GM12878 (cell line): ENCODE measurements at regions not wholly inside any gene's neighbourhood (a gene's known extent, or its start where the extent isn't known, plus 50 kb on each side); places are given as distances from the start of the nearest gene placed in this dataset.

Experiments
- ATAC-seq: fragments of 200-7000 bp; cut with Tn5 transposase; 3 replicates; pipeline ENCODE4 v1.9.1; 2020; ENCODE audit warnings: mild to moderate bottlenecking, moderate library complexity
- BruUV-seq: library from RNA; stranded (reverse); fragments of 400-500 nt; replicated peaks from 2 replicates; lab custom pipeline; 2021; lab: Mats Ljungman, UMichigan
- CTCF ChIA-PET: fragments of 300-600 bp; sonication (Branson Sonifier 250); formaldehyde crosslinking; extraction: SDS; loops from one replicate; lab custom pipeline; 2021; ENCODE audit warnings: inconsistent platforms; lab: Yijun Ruan, JAX
- POLR2A ChIA-PET: fragments of 350-600 bp; formaldehyde crosslinking; extraction: SDS; loops from one replicate; lab custom pipeline; 2021; ENCODE audit warnings: inconsistent platforms; lab: Charles Lee
- RAD21 ChIA-PET: fragments of 300-600 bp; sonication (Branson Sonifier 250); formaldehyde crosslinking; loops from one replicate; lab custom pipeline; 2023; ENCODE audit warnings: antibody characterized with exemption; ENCODE audit not compliant: unreplicated experiment; lab: Charles Lee
- SMC1A ChIA-PET: fragments of 300-600 bp; sonication (Branson Sonifier 250); formaldehyde crosslinking; loops from one replicate; lab custom pipeline; 2023; ENCODE audit not compliant: unreplicated experiment, uncharacterized antibody; lab: Charles Lee
- DNase-seq: peaks from one replicate; pipeline ENCODE4 v3.0.0-alpha.2; 2011; ENCODE audit warnings: low read depth, low spot score
- FAIRE-seq: peaks from 3 replicates; lab custom pipeline; 2011; peaks lifted over from hg19 to GRCh38; lab: Jason Lieb, UNC
- H2AFZ ChIP-seq: 2 replicates; pipeline ENCODE4 v1.6.0; 2011; ENCODE audit warnings: low read depth, low read length, control low read depth; ENCODE audit not compliant: control insufficient read depth
- H3K27ac ChIP-seq: 2 replicates; pipeline ENCODE4 v1.5.1; 2011; ENCODE audit warnings: control low read depth; ENCODE audit not compliant: control insufficient read depth, insufficient read depth
- H3K27me3 ChIP-seq, 2 experiments: replicated peaks in 1 of 2; 2 replicates each; pipeline versions ENCODE4 v1.6.0 to v1.6.1; 2011; ENCODE audit warnings: low read length in 1 of 2; ENCODE audit not compliant: control insufficient read depth in 2 of 2, insufficient read depth in 2 of 2
- H3K36me3 ChIP-seq, 2 experiments: 2 replicates each; pipeline ENCODE4 v1.5.1; 2011; ENCODE audit warnings: low read length in 1 of 2; ENCODE audit not compliant: control insufficient read depth in 2 of 2, insufficient read depth in 2 of 2
- H3K4me1 ChIP-seq: 2 replicates; pipeline ENCODE4 v1.6.1; 2011; ENCODE audit warnings: mild to moderate bottlenecking, low read length, moderate library complexity, mixed read lengths; ENCODE audit not compliant: control insufficient read depth, insufficient read depth
- H3K4me2 ChIP-seq: 2 replicates; pipeline ENCODE4 v1.6.0; 2011; ENCODE audit warnings: control low read depth; ENCODE audit not compliant: control insufficient read depth, insufficient read depth
- H3K4me3 ChIP-seq: fragments of 200-600 bp; sonication (generic); 2 replicates; pipeline ENCODE4 v1.5.1; 2016
- H3K79me2 ChIP-seq: 2 replicates; pipeline ENCODE4 v1.6.0; 2011; ENCODE audit warnings: low read length; ENCODE audit not compliant: control insufficient read depth, insufficient read depth
- H3K9ac ChIP-seq: 2 replicates; pipeline ENCODE4 v1.8.0; 2011; ENCODE audit warnings: low read length, control low read depth, mixed read lengths; ENCODE audit not compliant: control insufficient read depth, insufficient read depth
- H3K9me3 ChIP-seq: replicated peaks from 3 replicates; pipeline ENCODE4 v1.5.1; 2011; ENCODE audit warnings: mild to moderate bottlenecking, low read length; ENCODE audit not compliant: control insufficient read depth, insufficient read depth
- H4K20me1 ChIP-seq: 2 replicates; pipeline ENCODE4 v1.6.0; 2011; ENCODE audit not compliant: control insufficient read depth, insufficient read depth
- BRCA1 ChIP-seq: IDR thresholded peaks from 2 replicates; pipeline ENCODE4 v1.6.1; 2011; ENCODE audit warnings: low read depth, low read length, improper control_type of control experiment
- CHD1 ChIP-seq: IDR thresholded peaks from 2 replicates; pipeline ENCODE4 v1.6.1; 2012; ENCODE audit warnings: low read depth, low read length, improper control_type of control experiment
- EP300 ChIP-seq, 2 experiments: fragments of 150-350 bp in 1 of 2; IDR thresholded peaks; 2 replicates each; pipeline ENCODE4 v1.6.1; 2011 to 2012; ENCODE audit warnings: low read depth in 2 of 2, low read length in 2 of 2, borderline replicate concordance in 1 of 2, improper control_type of control experiment in 1 of 2, inconsistent platforms in 1 of 2; ENCODE audit not compliant: control insufficient read depth in 1 of 2
- ESRRA ChIP-seq: IDR thresholded peaks from 2 replicates; pipeline ENCODE4 v1.6.1; 2012; ENCODE audit warnings: mild to moderate bottlenecking, low read length, improper control_type of control experiment
- FOXM1 ChIP-seq: IDR thresholded peaks from 2 replicates; pipeline ENCODE4 v1.6.1; 2012; ENCODE audit warnings: low read depth, mild to moderate bottlenecking, inconsistent platforms, low read length, moderate library complexity
- GABPA ChIP-seq: IDR thresholded peaks from 2 replicates; pipeline ENCODE4 v1.6.1; 2014; ENCODE audit warnings: antibody characterized with exemption, low read depth, mild to moderate bottlenecking, inconsistent platforms
- HDGF ChIP-seq: fragments of 450-650 bp; IDR thresholded peaks from 2 replicates; pipeline ENCODE4 v1.6.1; 2016; ENCODE audit warnings: antibody characterized with exemption
- IRF4 ChIP-seq: IDR thresholded peaks from 2 replicates; pipeline ENCODE4 v1.6.1; 2011; ENCODE audit warnings: low read depth, low read length
- LARP7 ChIP-seq: fragments of 450-650 bp; IDR thresholded peaks from 2 replicates; pipeline ENCODE4 v1.6.1; 2017; ENCODE audit warnings: mild to moderate bottlenecking
- NFIC ChIP-seq: IDR thresholded peaks from 2 replicates; pipeline ENCODE4 v1.6.1; 2012; ENCODE audit warnings: low read depth, mild to moderate bottlenecking, inconsistent platforms, low read length, moderate library complexity
- NRF1 ChIP-seq: conservative IDR thresholded peaks from 2 replicates; pipeline ENCODE4 v1.6.1; 2011; ENCODE audit warnings: mild to moderate bottlenecking, low read depth, low read length, improper control_type of control experiment
- PAX8 ChIP-seq: fragments of 450-650 bp; IDR thresholded peaks from 2 replicates; pipeline ENCODE4 v1.6.1; 2017; ENCODE audit warnings: mild to moderate bottlenecking, moderate library complexity
- POLR2A ChIP-seq: IDR thresholded peaks from 2 replicates; pipeline ENCODE4 v1.6.1; 2011; ENCODE audit warnings: low read depth, mild to moderate bottlenecking, low read length
- POU2F2 ChIP-seq: IDR thresholded peaks from 3 replicates; pipeline ENCODE4 v1.6.1; 2011; ENCODE audit warnings: low read depth, mild to moderate bottlenecking, low read length, borderline replicate concordance
- SIX5 ChIP-seq: IDR thresholded peaks from 2 replicates; pipeline ENCODE4 v1.6.1; 2011; ENCODE audit warnings: mild to moderate bottlenecking, low read depth, low read length, moderate library complexity; ENCODE audit not compliant: severe bottlenecking
- TARDBP ChIP-seq: IDR thresholded peaks from 2 replicates; pipeline ENCODE4 v1.6.1; 2016; ENCODE audit warnings: borderline replicate concordance
- USF1 ChIP-seq: IDR thresholded peaks from 2 replicates; pipeline ENCODE4 v1.6.1; 2011; ENCODE audit warnings: borderline replicate concordance, low read depth, mild to moderate bottlenecking, moderate library complexity, mixed read lengths, low read length; ENCODE audit not compliant: insufficient read depth; ENCODE audit errors: extremely low read length
- ZBTB33 ChIP-seq: fragments of 450-650 bp; IDR thresholded peaks from 2 replicates; pipeline ENCODE4 v1.6.1; 2017; ENCODE audit warnings: mild to moderate bottlenecking
- ZNF217 ChIP-seq: fragments of 450-650 bp; IDR thresholded peaks from 2 replicates; pipeline ENCODE4 v1.6.1; 2017; ENCODE audit warnings: antibody characterized with exemption, mild to moderate bottlenecking
- ZNF274 ChIP-seq: IDR thresholded peaks from one replicate; pipeline ENCODE4 v1.8.0; 2011; ENCODE audit not compliant: insufficient read length, insufficient read depth
- WGBS: methylation state at CpG from one replicate; pipeline ENCODE4 v1.1.6; 2016; ENCODE audit warnings: low lambda C conversion rate; ENCODE audit not compliant: insufficient replicate concordance, insufficient coverage; ENCODE audit errors: missing lambda C conversion rate; 5-methylcytosine and 5-hydroxymethylcytosine counted together
- in situ Hi-C: fragments of 300-500 bp; cut with MboI; formaldehyde crosslinking; loops from 9 replicates; pipeline ENCODE4 v1.14.3; 2018; ENCODE audit warnings: mixed read lengths
- intact Hi-C: fragments of 100-400 bp; cut with micrococcal nuclease; formaldehyde crosslinking; loops from one replicate; pipeline ENCODE4 v1.14.2; 2022; ENCODE audit not compliant: unreplicated experiment

DNA sequence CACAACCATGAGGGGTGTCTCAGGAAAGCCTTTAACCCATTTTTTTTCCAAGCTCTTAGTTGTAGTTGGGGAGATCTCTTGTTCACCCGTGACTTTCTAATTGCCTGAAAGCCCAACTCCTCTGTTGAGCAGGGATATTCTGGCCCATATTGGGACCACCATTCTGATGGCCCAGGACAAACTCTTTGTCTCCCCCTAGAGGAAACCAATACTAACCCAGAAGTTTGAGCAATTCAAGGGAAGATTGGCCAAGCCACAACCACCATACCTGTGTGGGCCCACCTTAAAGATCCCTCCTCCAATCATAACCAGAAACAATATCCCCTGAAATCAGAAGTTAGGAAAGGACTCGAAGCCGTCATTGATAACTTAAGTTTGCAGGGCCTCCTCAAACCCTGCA, 132.6 kb downstream of the THBS2 start:
- Histone ChIP-seq H3K4me3 (no peak overlapping the region), H3K9ac (no peak overlapping the region), H3K4me1 (no peaks in the 10 kb centered on the region), H3K27ac (no peak overlapping the region)
- in situ Hi-C loops: no loop called here
- ChIA-PET RAD21 (no interaction called here), POLR2A (no interaction called here)
- intact Hi-C loops: no loop called here
- BruUV-seq: no TSS peak
- WGBS: 19% methylated on average over 3 of the region's 3 CpGs
- FAIRE-seq: no peak
- TF ChIP-seq PAX8: no peak
- no peak for TF ChIP-seq HDGF
- no peak for TF ChIP-seq BRCA1
- no peak for TF ChIP-seq LARP7
- no peak for TF ChIP-seq GABPA
- TF ChIP-seq, all 136 proteins: peak for 0
- H3K9me3 ChIP-seq: no peaks in the 10 kb centered on the region
- no peak for DNase-seq
- H3K4me2 ChIP-seq: no peak overlapping the region
- ChIA-PET SMC1A (no interaction called here), CTCF (no interaction called here)
- no peak for ATAC-seq
- H3K79me2 ChIP-seq: no peaks in the 10 kb centered on the region
- no peaks in the 10 kb centered on the region for H3K36me3 ChIP-seq
- no peaks in the 10 kb centered on the region for H3K27me3 ChIP-seq
- H2AFZ ChIP-seq: no peak overlapping the region
- no peaks in the 10 kb centered on the region for H4K20me1 ChIP-seq

- intact Hi-C loops (no loop called here), in situ Hi-C loops (no loop called here)
- H3K9me3 ChIP-seq: no peaks in the 10 kb centered on the region
- H3K27ac ChIP-seq: no peak overlapping the region
- no peaks in the 10 kb centered on the region for H3K79me2 ChIP-seq
- ATAC-seq: no peak
- ChIA-PET CTCF (no interaction called here), RAD21 (no interaction called here), SMC1A (no interaction called here), POLR2A (no interaction called here)
- no peak overlapping the region for H2AFZ ChIP-seq
- no peak for DNase-seq
- no peaks in the 10 kb centered on the region for H3K27me3 ChIP-seq
- no peak for FAIRE-seq
- no peak overlapping the region for H3K4me2 ChIP-seq
- BruUV-seq: no TSS peak
- no peaks in the 10 kb centered on the region for H3K36me3 ChIP-seq
- no peaks in the 10 kb centered on the region for H4K20me1 ChIP-seq
- 0% methylated on average over 1 of the region's 1 CpG for WGBS
- no peaks in the 10 kb centered on the region for H3K4me1 ChIP-seq
- H3K4me3 ChIP-seq: no peak overlapping the region
- H3K9ac ChIP-seq: no peak overlapping the region
- TF ChIP-seq NFIC (no peak), POLR2A (no peak), USF1 (no peak), CHD1 (no peak), SIX5 (no peak), NRF1 (no peak), POU2F2 (no peak), ZBTB33 (no peak), IRF4 (no peak), FOXM1 (no peak), ZNF217 (no peak), EP300 (IDR thresholded peaks at IDR 0.05; ENCODE audit: borderline replicate concordance in 1 of 2, control insufficient read depth in 1 of 2, low read depth in 2 of 2, low read length in 2 of 2) (no peak), ESRRA (no peak), ZNF274 (no peak), TARDBP (no peak)
These were observed 134.0 kb downstream of the THBS2 start for GRCh38 chr6:169119669-169120068.
